ENCODE measurements at regions not wholly inside any gene's neighbourhood (a gene's known extent, or its start where the extent isn't known, plus 50 kb on each side); places are given as distances from the start of the nearest gene placed in this dataset.
"Not testable (repeated sequence)": the region's sequence is repeated elsewhere in the genome, so short reads cannot be mapped to it uniquely, and the experiment has no call there.

- H3K27me3 ChIP-seq (ENCODE audit: control insufficient read depth, extremely low read depth, insufficient read depth, low read length); H3K4me3 ChIP-seq (ENCODE audit: control insufficient read depth in 2 of 3, extremely low read depth in 1 of 3, insufficient read depth in 2 of 3, low read depth in 1 of 3, low read length in 3 of 3); H3K79me2 ChIP-seq (ENCODE audit: control insufficient read depth, insufficient read depth, low read length); H3K4me1 ChIP-seq (ENCODE audit: control insufficient read depth, extremely low read depth, insufficient read depth, low read length); H3K9me3 ChIP-seq (ENCODE audit: control insufficient read depth, low read depth, low read length); dilution Hi-C loops (cut with MboI; ENCODE audit: extremely low pct_ligation_motif_present, low sequenced_read_pairs); H3K9me1 ChIP-seq (ENCODE audit: control insufficient read depth, extremely low read depth, insufficient read depth, low read length); H3K9ac ChIP-seq (ENCODE audit: control insufficient read depth, extremely low read depth, insufficient read depth, low read length); DNase-seq (ENCODE audit: low read depth, low spot score); H3K27ac ChIP-seq (ENCODE audit: control insufficient read depth, insufficient read depth, low read length); H3K36me3 ChIP-seq (ENCODE audit: control insufficient read depth in 2 of 2, extremely low read depth in 1 of 2, insufficient read depth in 2 of 2, low read length in 2 of 2); H2AFZ ChIP-seq (ENCODE audit: control insufficient read depth, low read length); H3K4me2 ChIP-seq (ENCODE audit: control insufficient read depth, extremely low read depth, insufficient read depth, low read depth, low read length); H4K20me1 ChIP-seq (ENCODE audit: control insufficient read depth, extremely low read depth, insufficient read depth, low read length): not testable (repeated sequence)
- peak; percentile 67 for FAIRE-seq
- TF ChIP-seq, protein P1, sequence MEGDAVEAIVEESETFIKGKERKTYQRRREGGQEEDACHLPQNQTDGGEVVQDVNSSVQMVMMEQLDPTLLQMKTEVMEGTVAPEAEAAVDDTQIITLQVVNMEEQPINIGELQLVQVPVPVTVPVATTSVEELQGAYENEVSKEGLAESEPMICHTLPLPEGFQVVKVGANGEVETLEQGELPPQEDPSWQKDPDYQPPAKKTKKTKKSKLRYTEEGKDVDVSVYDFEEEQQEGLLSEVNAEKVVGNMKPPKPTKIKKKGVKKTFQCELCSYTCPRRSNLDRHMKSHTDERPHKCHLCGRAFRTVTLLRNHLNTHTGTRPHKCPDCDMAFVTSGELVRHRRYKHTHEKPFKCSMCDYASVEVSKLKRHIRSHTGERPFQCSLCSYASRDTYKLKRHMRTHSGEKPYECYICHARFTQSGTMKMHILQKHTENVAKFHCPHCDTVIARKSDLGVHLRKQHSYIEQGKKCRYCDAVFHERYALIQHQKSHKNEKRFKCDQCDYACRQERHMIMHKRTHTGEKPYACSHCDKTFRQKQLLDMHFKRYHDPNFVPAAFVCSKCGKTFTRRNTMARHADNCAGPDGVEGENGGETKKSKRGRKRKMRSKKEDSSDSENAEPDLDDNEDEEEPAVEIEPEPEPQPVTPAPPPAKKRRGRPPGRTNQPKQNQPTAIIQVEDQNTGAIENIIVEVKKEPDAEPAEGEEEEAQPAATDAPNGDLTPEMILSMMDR (optimal IDR thresholded peaks at IDR 0.05 in 1 of 3, IDR thresholded peaks at IDR 0.05 in 1 of 3, conservative IDR thresholded peaks at IDR 0.05 in 1 of 3; ENCODE audit: extremely low read depth in 1 of 3, insufficient read depth in 2 of 3, low read length in 3 of 3) = peak; percentile 35 to 68 (median 52)
Observed at GRCh38 chr2:132349092-132349687, 67.4 kb upstream of the GPR39 start.

DNA sequence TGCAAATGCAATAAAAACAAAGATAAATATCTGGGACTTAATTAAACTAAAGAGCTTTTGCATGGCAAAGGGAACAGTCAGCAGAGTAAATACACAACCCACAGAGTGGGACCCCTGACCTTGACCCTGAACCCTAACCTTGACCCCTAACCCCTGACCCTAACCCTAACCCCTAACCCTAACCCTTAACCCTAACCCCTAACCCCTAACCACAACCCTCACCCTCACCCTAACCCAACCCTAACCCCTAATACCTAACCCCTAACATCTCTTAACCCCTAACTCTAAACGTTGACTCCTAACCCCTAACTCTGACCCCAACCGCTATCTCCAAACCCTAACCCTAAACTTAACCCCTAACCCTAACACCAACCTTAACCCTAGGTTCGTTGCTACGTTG is 64.9 kb upstream of the GPR39 start:
- H3K4me2 ChIP-seq (ENCODE audit: control insufficient read depth, extremely low read depth, insufficient read depth, low read depth, low read length); dilution Hi-C loops (cut with MboI; ENCODE audit: extremely low pct_ligation_motif_present, low sequenced_read_pairs); H3K4me3 ChIP-seq (ENCODE audit: control insufficient read depth in 2 of 3, extremely low read depth in 1 of 3, insufficient read depth in 2 of 3, low read depth in 1 of 3, low read length in 3 of 3); FAIRE-seq; H2AFZ ChIP-seq (ENCODE audit: control insufficient read depth, low read length); H3K9me1 ChIP-seq (ENCODE audit: control insufficient read depth, extremely low read depth, insufficient read depth, low read length); H3K27me3 ChIP-seq (ENCODE audit: control insufficient read depth, extremely low read depth, insufficient read depth, low read length); H3K4me1 ChIP-seq (ENCODE audit: control insufficient read depth, extremely low read depth, insufficient read depth, low read length); H4K20me1 ChIP-seq (ENCODE audit: control insufficient read depth, extremely low read depth, insufficient read depth, low read length); H3K27ac ChIP-seq (ENCODE audit: control insufficient read depth, insufficient read depth, low read length); H3K79me2 ChIP-seq (ENCODE audit: control insufficient read depth, insufficient read depth, low read length); H3K9ac ChIP-seq (ENCODE audit: control insufficient read depth, extremely low read depth, insufficient read depth, low read length); H3K9me3 ChIP-seq (ENCODE audit: control insufficient read depth, low read depth, low read length); H3K36me3 ChIP-seq (ENCODE audit: control insufficient read depth in 2 of 2, extremely low read depth in 1 of 2, insufficient read depth in 2 of 2, low read length in 2 of 2); DNase-seq (ENCODE audit: low read depth, low spot score): not testable (repeated sequence)

DNA sequence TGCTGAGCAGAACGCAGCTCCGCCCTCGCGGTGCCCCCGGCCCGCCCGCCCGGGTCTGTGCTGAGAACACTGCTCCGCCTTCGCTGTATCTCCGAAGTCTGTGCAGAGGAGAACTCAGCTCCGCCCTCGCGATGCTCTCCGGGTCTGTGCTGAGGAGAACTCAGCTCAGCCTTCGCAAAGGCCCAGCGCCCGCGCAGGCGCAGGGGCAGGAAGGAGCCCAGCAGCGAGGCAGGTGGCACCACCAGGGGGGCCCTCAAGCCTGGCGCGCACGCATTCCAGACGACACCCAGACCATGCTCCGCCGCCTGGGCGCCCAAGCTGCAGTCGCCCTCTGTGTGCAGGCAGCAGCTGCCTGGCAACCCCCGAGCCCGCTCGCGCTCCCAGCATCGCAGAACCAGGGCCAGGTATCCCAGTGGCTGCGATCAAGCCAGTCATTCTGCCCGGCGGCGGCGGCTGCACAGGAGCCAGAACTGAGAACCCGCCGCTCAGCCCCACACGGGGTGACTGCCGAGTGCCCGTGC is 64.1 kb upstream of the GPR39 start:
- Histone ChIP-seq H3K4me2 (ENCODE audit: control insufficient read depth, extremely low read depth, insufficient read depth, low read depth, low read length) (peak overlapping the region; percentile 56), H2AFZ (ENCODE audit: control insufficient read depth, low read length) (peak overlapping the region; percentile 49), H3K4me3 (ENCODE audit: control insufficient read depth in 2 of 3, extremely low read depth in 1 of 3, insufficient read depth in 2 of 3, low read depth in 1 of 3, low read length in 3 of 3) (peak overlapping the region in 1 of 3 experiments; percentile 26)
- FAIRE-seq; H4K20me1 ChIP-seq (ENCODE audit: control insufficient read depth, extremely low read depth, insufficient read depth, low read length); dilution Hi-C loops (cut with MboI; ENCODE audit: extremely low pct_ligation_motif_present, low sequenced_read_pairs); H3K27me3 ChIP-seq (ENCODE audit: control insufficient read depth, extremely low read depth, insufficient read depth, low read length); H3K36me3 ChIP-seq (ENCODE audit: control insufficient read depth in 2 of 2, extremely low read depth in 1 of 2, insufficient read depth in 2 of 2, low read length in 2 of 2); H3K9me1 ChIP-seq (ENCODE audit: control insufficient read depth, extremely low read depth, insufficient read depth, low read length); H3K9me3 ChIP-seq (ENCODE audit: control insufficient read depth, low read depth, low read length); H3K27ac ChIP-seq (ENCODE audit: control insufficient read depth, insufficient read depth, low read length); DNase-seq (ENCODE audit: low read depth, low spot score); H3K9ac ChIP-seq (ENCODE audit: control insufficient read depth, extremely low read depth, insufficient read depth, low read length); H3K79me2 ChIP-seq (ENCODE audit: control insufficient read depth, insufficient read depth, low read length); H3K4me1 ChIP-seq (ENCODE audit: control insufficient read depth, extremely low read depth, insufficient read depth, low read length): not testable (repeated sequence)

DNA sequence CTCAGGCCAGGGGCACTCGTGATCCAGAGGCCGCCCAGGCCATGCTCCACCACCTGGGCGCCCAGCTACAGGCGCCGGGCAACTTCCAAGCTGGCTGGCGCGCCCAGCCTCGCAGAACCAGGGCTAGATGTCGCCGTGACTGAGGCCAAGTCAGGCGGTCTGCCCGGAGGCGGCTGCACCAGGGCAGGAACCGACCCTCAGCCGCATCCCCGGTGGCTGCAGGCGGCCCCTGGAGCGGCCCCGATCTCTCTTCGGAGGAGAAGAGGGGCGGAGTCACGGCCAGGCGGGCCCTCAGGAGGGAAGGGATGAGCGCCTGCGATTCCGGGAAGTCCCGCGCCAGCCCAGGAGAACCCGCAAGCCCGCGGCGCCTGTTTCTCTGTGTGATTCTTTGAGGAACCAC is 63.2 kb upstream of the GPR39 start:
- H3K9me3 ChIP-seq (ENCODE audit: control insufficient read depth, low read depth, low read length); H3K27ac ChIP-seq (ENCODE audit: control insufficient read depth, insufficient read depth, low read length); H3K36me3 ChIP-seq (ENCODE audit: control insufficient read depth in 2 of 2, extremely low read depth in 1 of 2, insufficient read depth in 2 of 2, low read length in 2 of 2); H3K79me2 ChIP-seq (ENCODE audit: control insufficient read depth, insufficient read depth, low read length); H3K27me3 ChIP-seq (ENCODE audit: control insufficient read depth, extremely low read depth, insufficient read depth, low read length); H3K4me1 ChIP-seq (ENCODE audit: control insufficient read depth, extremely low read depth, insufficient read depth, low read length); H4K20me1 ChIP-seq (ENCODE audit: control insufficient read depth, extremely low read depth, insufficient read depth, low read length); dilution Hi-C loops (cut with MboI; ENCODE audit: extremely low pct_ligation_motif_present, low sequenced_read_pairs); H3K9me1 ChIP-seq (ENCODE audit: control insufficient read depth, extremely low read depth, insufficient read depth, low read length); H3K9ac ChIP-seq (ENCODE audit: control insufficient read depth, extremely low read depth, insufficient read depth, low read length); DNase-seq (ENCODE audit: low read depth, low spot score); FAIRE-seq: not testable (repeated sequence)
- H3K4me2 ChIP-seq (ENCODE audit: control insufficient read depth, extremely low read depth, insufficient read depth, low read depth, low read length) = peak overlapping the region; percentile 56
- peak overlapping the region in 1 of 3 experiments; percentile 15 for H3K4me3 ChIP-seq (ENCODE audit: control insufficient read depth in 2 of 3, extremely low read depth in 1 of 3, insufficient read depth in 2 of 3, low read depth in 1 of 3, low read length in 3 of 3)
- peak overlapping the region; percentile 77 for H2AFZ ChIP-seq (ENCODE audit: control insufficient read depth, low read length)

Measured in keratinocyte (primary cell).